ENCODE measurements at regions not wholly inside any gene's neighbourhood (a gene's known extent, or its start where the extent isn't known, plus 50 kb on each side); places are given as distances from the start of the nearest gene placed in this dataset.

DNA sequence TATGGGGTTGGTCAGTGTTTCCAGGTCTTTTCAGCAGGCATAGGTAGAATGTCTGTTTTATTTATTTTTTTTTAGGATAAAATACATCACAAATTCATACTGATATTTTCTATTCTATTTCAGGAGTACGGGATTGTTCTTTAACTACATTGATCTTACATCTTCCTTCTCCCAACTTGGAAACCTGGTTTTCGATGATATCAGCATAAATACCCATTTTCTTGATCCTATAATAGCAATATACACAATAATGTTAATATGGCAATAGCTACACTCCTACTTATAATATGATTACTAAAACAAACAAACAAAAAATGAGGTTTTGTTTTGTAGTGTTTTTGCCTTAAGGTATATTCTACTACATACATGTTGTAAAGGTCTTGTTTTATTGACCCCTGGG, 962.4 kb upstream of the GOT2 start:
- Histone ChIP-seq H2AFZ (ENCODE audit: low read depth, low read length) (no peak overlapping the region), H3K9me2 (ENCODE audit: insufficient read depth, low read length) (no peaks in the 10 kb centered on the region), H3K27ac (ENCODE audit: low read length) (no peak overlapping the region), H3K9me3 (ENCODE audit: low read length) (no peaks in the 10 kb centered on the region), H3K4me3 (ENCODE audit: low read length) (no peak overlapping the region), H3K4me2 (ENCODE audit: low read length) (no peak overlapping the region), H3K27me3 (ENCODE audit: insufficient read depth, low read depth, low read length) (no peaks in the 10 kb centered on the region), H3K9ac (ENCODE audit: low read length) (no peak overlapping the region), H4K20me1 (ENCODE audit: insufficient read depth) (no peaks in the 10 kb centered on the region), H3K36me3 (ENCODE audit: insufficient read depth, low read length) (no peaks in the 10 kb centered on the region), H3K79me2 (replicated peaks; ENCODE audit: insufficient read depth, low read length) (no peaks in the 10 kb centered on the region), H3F3A (ENCODE audit: insufficient read depth, low read length, poor library complexity, severe bottlenecking) (no peaks in the 10 kb centered on the region)
- TF ChIP-seq SMC3 (conservative IDR thresholded peaks at IDR 0.05; ENCODE audit: poor library complexity) = no peak
- no peak for TF ChIP-seq TAF1 (IDR thresholded peaks at IDR 0.05; ENCODE audit: low read depth)
- no peak for TF ChIP-seq EZH2 (IDR thresholded peaks at IDR 0.05; ENCODE audit: borderline replicate concordance, insufficient read depth, low read length, poor library complexity, severe bottlenecking)
- TF ChIP-seq MXI1 (conservative IDR thresholded peaks at IDR 0.05; ENCODE audit: poor library complexity, severe bottlenecking) = no peak
- TF ChIP-seq, protein P1, sequence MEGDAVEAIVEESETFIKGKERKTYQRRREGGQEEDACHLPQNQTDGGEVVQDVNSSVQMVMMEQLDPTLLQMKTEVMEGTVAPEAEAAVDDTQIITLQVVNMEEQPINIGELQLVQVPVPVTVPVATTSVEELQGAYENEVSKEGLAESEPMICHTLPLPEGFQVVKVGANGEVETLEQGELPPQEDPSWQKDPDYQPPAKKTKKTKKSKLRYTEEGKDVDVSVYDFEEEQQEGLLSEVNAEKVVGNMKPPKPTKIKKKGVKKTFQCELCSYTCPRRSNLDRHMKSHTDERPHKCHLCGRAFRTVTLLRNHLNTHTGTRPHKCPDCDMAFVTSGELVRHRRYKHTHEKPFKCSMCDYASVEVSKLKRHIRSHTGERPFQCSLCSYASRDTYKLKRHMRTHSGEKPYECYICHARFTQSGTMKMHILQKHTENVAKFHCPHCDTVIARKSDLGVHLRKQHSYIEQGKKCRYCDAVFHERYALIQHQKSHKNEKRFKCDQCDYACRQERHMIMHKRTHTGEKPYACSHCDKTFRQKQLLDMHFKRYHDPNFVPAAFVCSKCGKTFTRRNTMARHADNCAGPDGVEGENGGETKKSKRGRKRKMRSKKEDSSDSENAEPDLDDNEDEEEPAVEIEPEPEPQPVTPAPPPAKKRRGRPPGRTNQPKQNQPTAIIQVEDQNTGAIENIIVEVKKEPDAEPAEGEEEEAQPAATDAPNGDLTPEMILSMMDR (IDR thresholded peaks at IDR 0.05; ENCODE audit: poor library complexity, severe bottlenecking) = no peak

DNA sequence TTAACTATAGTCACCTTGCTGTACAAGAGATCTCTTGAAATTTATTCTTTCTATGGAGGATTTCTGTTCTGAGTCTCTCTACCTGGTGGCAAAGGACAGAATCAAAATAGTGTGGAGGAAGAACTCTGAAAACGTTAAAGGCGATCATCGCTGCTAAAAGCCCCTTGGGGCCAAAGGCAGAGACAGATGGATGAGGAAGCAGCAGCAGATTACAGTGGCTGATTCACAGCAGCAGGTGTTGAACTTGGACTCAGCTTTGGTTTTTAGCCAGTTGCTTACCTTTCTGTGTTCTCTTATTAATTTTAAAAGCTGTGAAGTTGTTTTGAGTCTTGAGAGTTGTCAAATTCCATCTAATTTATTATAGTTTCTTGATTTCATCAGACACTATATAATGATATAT, 956.1 kb upstream of the GOT2 start:
- H3K9me2 ChIP-seq (ENCODE audit: insufficient read depth, low read length) = no peaks in the 10 kb centered on the region
- H2AFZ ChIP-seq (ENCODE audit: low read depth, low read length) = no peak overlapping the region
- H4K20me1 ChIP-seq (ENCODE audit: insufficient read depth) = no peaks in the 10 kb centered on the region
- no peak overlapping the region for H3K4me3 ChIP-seq (ENCODE audit: low read length)
- TF ChIP-seq SMC3 (conservative IDR thresholded peaks at IDR 0.05; ENCODE audit: poor library complexity) (no peak), TAF1 (IDR thresholded peaks at IDR 0.05; ENCODE audit: low read depth) (no peak), EZH2 (IDR thresholded peaks at IDR 0.05; ENCODE audit: borderline replicate concordance, insufficient read depth, low read length, poor library complexity, severe bottlenecking) (no peak), EP300 (conservative IDR thresholded peaks at IDR 0.05; ENCODE audit: poor library complexity, severe bottlenecking) (no peak), POLR2AphosphoS5 (IDR thresholded peaks at IDR 0.05) (no peak), RAD21 (conservative IDR thresholded peaks at IDR 0.05) (no peak), MXI1 (conservative IDR thresholded peaks at IDR 0.05; ENCODE audit: poor library complexity, severe bottlenecking) (no peak)
- TF ChIP-seq, protein P1 (IDR thresholded peaks at IDR 0.05; ENCODE audit: poor library complexity, severe bottlenecking) = no peak
- TF ChIP-seq, protein P2, sequence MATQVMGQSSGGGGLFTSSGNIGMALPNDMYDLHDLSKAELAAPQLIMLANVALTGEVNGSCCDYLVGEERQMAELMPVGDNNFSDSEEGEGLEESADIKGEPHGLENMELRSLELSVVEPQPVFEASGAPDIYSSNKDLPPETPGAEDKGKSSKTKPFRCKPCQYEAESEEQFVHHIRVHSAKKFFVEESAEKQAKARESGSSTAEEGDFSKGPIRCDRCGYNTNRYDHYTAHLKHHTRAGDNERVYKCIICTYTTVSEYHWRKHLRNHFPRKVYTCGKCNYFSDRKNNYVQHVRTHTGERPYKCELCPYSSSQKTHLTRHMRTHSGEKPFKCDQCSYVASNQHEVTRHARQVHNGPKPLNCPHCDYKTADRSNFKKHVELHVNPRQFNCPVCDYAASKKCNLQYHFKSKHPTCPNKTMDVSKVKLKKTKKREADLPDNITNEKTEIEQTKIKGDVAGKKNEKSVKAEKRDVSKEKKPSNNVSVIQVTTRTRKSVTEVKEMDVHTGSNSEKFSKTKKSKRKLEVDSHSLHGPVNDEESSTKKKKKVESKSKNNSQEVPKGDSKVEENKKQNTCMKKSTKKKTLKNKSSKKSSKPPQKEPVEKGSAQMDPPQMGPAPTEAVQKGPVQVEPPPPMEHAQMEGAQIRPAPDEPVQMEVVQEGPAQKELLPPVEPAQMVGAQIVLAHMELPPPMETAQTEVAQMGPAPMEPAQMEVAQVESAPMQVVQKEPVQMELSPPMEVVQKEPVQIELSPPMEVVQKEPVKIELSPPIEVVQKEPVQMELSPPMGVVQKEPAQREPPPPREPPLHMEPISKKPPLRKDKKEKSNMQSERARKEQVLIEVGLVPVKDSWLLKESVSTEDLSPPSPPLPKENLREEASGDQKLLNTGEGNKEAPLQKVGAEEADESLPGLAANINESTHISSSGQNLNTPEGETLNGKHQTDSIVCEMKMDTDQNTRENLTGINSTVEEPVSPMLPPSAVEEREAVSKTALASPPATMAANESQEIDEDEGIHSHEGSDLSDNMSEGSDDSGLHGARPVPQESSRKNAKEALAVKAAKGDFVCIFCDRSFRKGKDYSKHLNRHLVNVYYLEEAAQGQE (IDR thresholded peaks at IDR 0.05; ENCODE audit: borderline replicate concordance) = no peak
- H3K79me2 ChIP-seq (replicated peaks; ENCODE audit: insufficient read depth, low read length) = no peaks in the 10 kb centered on the region
- no peaks in the 10 kb centered on the region for H3K9me3 ChIP-seq (ENCODE audit: low read length)
- no peaks in the 10 kb centered on the region for H3F3A ChIP-seq (ENCODE audit: insufficient read depth, low read length, poor library complexity, severe bottlenecking)
- no peak overlapping the region for H3K27ac ChIP-seq (ENCODE audit: low read length)
- H3K4me2 ChIP-seq (ENCODE audit: low read length) = no peak overlapping the region
- H3K27me3 ChIP-seq (ENCODE audit: insufficient read depth, low read depth, low read length) = no peaks in the 10 kb centered on the region
- H3K36me3 ChIP-seq (ENCODE audit: insufficient read depth, low read length) = no peaks in the 10 kb centered on the region
- H3K9ac ChIP-seq (ENCODE audit: low read length) = no peak overlapping the region

Measured in neural cell (in vitro differentiated cells).